DOHH2 (cell line): ENCODE measurements at regions not wholly inside any gene's neighbourhood (a gene's known extent, or its start where the extent isn't known, plus 50 kb on each side); places are given as distances from the start of the nearest gene placed in this dataset.

Experiments used
- EZH2phosphoT487 ChIP-seq: fragments of 200-600 bp; sonication (generic); IDR thresholded peaks from 2 replicates; pipeline ENCODE4 v1.6.1; 2017; ENCODE audit warnings: borderline replicate concordance, mild to moderate bottlenecking, antibody characterized with exemption, low read length, moderate library complexity, mixed read lengths
- TF ChIP-seq, protein P1 (sequence below): fragments of 200-600 bp; sonication (generic); IDR thresholded peaks from one replicate; pipeline ENCODE4 v1.5.1; 2014; ENCODE audit warnings: antibody characterized with exemption, mild to moderate bottlenecking, low read depth, low read length; ENCODE audit not compliant: poor library complexity, severe bottlenecking

GRCh38 chr2:191552066-191552465 is 125.9 kb upstream of the NABP1 start:
- TF ChIP-seq, protein P1, sequence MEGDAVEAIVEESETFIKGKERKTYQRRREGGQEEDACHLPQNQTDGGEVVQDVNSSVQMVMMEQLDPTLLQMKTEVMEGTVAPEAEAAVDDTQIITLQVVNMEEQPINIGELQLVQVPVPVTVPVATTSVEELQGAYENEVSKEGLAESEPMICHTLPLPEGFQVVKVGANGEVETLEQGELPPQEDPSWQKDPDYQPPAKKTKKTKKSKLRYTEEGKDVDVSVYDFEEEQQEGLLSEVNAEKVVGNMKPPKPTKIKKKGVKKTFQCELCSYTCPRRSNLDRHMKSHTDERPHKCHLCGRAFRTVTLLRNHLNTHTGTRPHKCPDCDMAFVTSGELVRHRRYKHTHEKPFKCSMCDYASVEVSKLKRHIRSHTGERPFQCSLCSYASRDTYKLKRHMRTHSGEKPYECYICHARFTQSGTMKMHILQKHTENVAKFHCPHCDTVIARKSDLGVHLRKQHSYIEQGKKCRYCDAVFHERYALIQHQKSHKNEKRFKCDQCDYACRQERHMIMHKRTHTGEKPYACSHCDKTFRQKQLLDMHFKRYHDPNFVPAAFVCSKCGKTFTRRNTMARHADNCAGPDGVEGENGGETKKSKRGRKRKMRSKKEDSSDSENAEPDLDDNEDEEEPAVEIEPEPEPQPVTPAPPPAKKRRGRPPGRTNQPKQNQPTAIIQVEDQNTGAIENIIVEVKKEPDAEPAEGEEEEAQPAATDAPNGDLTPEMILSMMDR, result no peak
- no peak for TF ChIP-seq EZH2phosphoT487
